A549 (cell line): ENCODE measurements at regions not wholly inside any gene's neighbourhood (a gene's known extent, or its start where the extent isn't known, plus 50 kb on each side); places are given as distances from the start of the nearest gene placed in this dataset.

Experiments
- CTCF ChIP-seq: fragments of >200 bp; sonication (Bioruptor Twin); formaldehyde crosslinking; IDR thresholded peaks from 3 replicates; pipeline ENCODE4 v1.5.1; 2016
- EP300 ChIP-seq, 2 experiments: fragments of >200 bp; sonication (Bioruptor Twin); formaldehyde crosslinking; IDR thresholded peaks; 2 replicates in 1 of 2; 3 replicates in 1 of 2; pipeline ENCODE4 v1.6.1; 2016 to 2017
- HDAC2 ChIP-seq: fragments of 200-600 bp; sonication (generic); IDR thresholded peaks from 2 replicates; pipeline ENCODE4 v1.6.1; 2016
- NFE2L2 ChIP-seq: fragments of 150-350 bp; conservative IDR thresholded peaks from 2 replicates; pipeline ENCODE4 v1.6.1; 2014; ENCODE audit warnings: low read length
- PHF8 ChIP-seq: fragments of 200-600 bp; sonication (generic); IDR thresholded peaks from 2 replicates; pipeline ENCODE4 v1.6.1; 2016; ENCODE audit warnings: low read depth, mild to moderate bottlenecking, antibody characterized with exemption, moderate library complexity, borderline replicate concordance
- POLR2A ChIP-seq: IDR thresholded peaks from 2 replicates; pipeline ENCODE4 v1.6.1; 2012; ENCODE audit warnings: mild to moderate bottlenecking, low read length
- RCOR1 ChIP-seq: fragments of 150-350 bp; IDR thresholded peaks from 2 replicates; pipeline ENCODE4 v1.6.1; 2014; ENCODE audit warnings: antibody characterized with exemption, low read length, low read depth
- REST ChIP-seq: fragments of 200-600 bp; sonication (generic); IDR thresholded peaks from 2 replicates; pipeline ENCODE4 v1.6.1; 2016; ENCODE audit warnings: antibody characterized with exemption, mild to moderate bottlenecking, moderate library complexity
- USF2 ChIP-seq: fragments of 450-650 bp; IDR thresholded peaks from 2 replicates; pipeline ENCODE4 v1.6.1; 2014; ENCODE audit warnings: antibody characterized with exemption

- TF ChIP-seq RCOR1: no peak
- no peak for TF ChIP-seq POLR2A
- TF ChIP-seq REST: no peak
- TF ChIP-seq NFE2L2: no peak
- TF ChIP-seq HDAC2: no peak
- no peak for TF ChIP-seq PHF8
- no peak for TF ChIP-seq CTCF
- no peak for TF ChIP-seq EP300 (IDR thresholded peaks at IDR 0.05)
- no peak for TF ChIP-seq USF2
Measured at GRCh38 chr13:58767566-58767965, 1136.0 kb downstream of the PCDH17 start.
